ENCODE measurements at regions not wholly inside any gene's neighbourhood (a gene's known extent, or its start where the extent isn't known, plus 50 kb on each side); places are given as distances from the start of the nearest gene placed in this dataset.

DNA sequence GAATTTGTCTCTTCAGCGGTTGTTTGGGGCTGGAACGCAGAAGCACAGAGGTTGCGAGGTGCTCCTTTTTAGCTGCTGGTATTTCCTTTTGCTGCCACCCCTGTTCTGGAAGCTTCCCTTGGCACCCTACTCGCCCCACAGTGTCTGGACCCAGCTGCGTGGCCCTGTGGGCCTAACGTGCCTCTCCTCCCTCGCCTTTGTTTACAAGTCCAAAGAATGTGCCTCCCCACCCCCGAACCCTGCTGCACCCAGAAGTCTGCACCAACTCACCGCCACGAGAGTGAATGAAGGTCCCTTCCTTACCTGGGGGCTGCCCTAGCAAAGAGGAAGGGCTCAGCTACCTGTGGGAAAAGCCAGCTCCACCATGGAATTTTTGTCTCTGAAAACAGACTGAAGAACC, 139.7 kb upstream of the RPS6KA2 start:
- TF ChIP-seq, protein P1, sequence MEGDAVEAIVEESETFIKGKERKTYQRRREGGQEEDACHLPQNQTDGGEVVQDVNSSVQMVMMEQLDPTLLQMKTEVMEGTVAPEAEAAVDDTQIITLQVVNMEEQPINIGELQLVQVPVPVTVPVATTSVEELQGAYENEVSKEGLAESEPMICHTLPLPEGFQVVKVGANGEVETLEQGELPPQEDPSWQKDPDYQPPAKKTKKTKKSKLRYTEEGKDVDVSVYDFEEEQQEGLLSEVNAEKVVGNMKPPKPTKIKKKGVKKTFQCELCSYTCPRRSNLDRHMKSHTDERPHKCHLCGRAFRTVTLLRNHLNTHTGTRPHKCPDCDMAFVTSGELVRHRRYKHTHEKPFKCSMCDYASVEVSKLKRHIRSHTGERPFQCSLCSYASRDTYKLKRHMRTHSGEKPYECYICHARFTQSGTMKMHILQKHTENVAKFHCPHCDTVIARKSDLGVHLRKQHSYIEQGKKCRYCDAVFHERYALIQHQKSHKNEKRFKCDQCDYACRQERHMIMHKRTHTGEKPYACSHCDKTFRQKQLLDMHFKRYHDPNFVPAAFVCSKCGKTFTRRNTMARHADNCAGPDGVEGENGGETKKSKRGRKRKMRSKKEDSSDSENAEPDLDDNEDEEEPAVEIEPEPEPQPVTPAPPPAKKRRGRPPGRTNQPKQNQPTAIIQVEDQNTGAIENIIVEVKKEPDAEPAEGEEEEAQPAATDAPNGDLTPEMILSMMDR (IDR thresholded peaks at IDR 0.05; ENCODE audit: low read length), result no peak
- TF ChIP-seq EZH2 (IDR thresholded peaks at IDR 0.05; ENCODE audit: borderline replicate concordance, low read length), result no peak

All from OCI-LY1 (cell line).